ENCODE measurements at regions not wholly inside any gene's neighbourhood (a gene's known extent, or its start where the extent isn't known, plus 50 kb on each side); places are given as distances from the start of the nearest gene placed in this dataset.

DNA sequence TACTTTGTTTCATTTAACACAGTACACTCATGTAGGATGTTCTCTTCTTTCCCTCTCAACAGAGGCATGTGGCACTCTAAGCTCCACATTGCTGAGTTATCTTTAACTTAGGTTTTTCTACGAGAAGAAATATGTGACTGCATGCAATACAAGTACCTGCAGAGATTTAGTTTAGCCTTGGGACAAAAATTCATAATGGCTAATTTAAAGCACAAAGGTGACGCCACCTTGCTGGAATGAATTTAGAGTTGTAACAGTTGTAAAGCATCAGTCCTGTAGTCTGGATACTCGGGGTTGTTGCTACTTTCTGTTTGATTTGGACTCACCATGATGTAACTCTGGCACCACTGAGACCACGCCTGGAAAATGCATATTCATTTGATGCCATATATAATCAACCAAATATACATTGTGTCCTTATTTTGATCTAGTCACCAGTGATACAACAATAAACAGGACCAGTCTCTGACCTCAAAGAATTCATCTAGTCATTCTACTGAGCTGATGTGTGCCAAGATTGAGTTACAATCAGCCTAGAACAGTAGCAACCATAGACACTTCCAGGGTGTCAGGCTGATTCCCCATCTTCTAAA, 451.0 kb upstream of the ZFP42 start:
- TF ChIP-seq YY1 (IDR thresholded peaks at IDR 0.05; ENCODE audit: insufficient read depth, insufficient read length) = no peak
- no peak for TF ChIP-seq SUZ12 (IDR thresholded peaks at IDR 0.05; ENCODE audit: extremely low read depth, insufficient read depth, insufficient read length)
- no peak for TF ChIP-seq ZNF274 (IDR thresholded peaks at IDR 0.05; ENCODE audit: low read depth, low read length)

Measured in NT2/D1 (cell line).